ENCODE measurements at regions not wholly inside any gene's neighbourhood (a gene's known extent, or its start where the extent isn't known, plus 50 kb on each side); places are given as distances from the start of the nearest gene placed in this dataset.
"Not testable (repeated sequence)": the region's sequence is repeated elsewhere in the genome, so short reads cannot be mapped to it uniquely, and the experiment has no call there.

GRCh38 chr12:85433148-85433547 is 153.1 kb downstream of the ALX1 start:
- not testable (repeated sequence) for TF ChIP-seq EZH2phosphoT487 (IDR thresholded peaks at IDR 0.05; ENCODE audit: insufficient read depth, low read depth); EZH2 (IDR thresholded peaks at IDR 0.05; ENCODE audit: insufficient read depth, poor library complexity, severe bottlenecking)

Measured in GM23248 (cell line).